Activated naive CD4-positive, alpha-beta T cell treated with anti-CD3 and anti-CD28 coated beads, Interleukin-2, amount 50 U/mL, for 24 hours (primary cell): ENCODE measurements at regions not wholly inside any gene's neighbourhood (a gene's known extent, or its start where the extent isn't known, plus 50 kb on each side); places are given as distances from the start of the nearest gene placed in this dataset.

Source experiments
- H3K27ac Mint-ChIP-seq: one replicate; pipeline ENCODE4 v1.8.0; 2021; ENCODE audit warnings: mild to moderate bottlenecking, mixed read lengths
- H3K27me3 Mint-ChIP-seq: one replicate; pipeline ENCODE4 v1.8.0; 2021; ENCODE audit warnings: mixed read lengths
- H3K36me3 Mint-ChIP-seq: one replicate; pipeline ENCODE4 v1.8.0; 2021; ENCODE audit warnings: mixed read lengths
- H3K4me1 Mint-ChIP-seq: one replicate; pipeline ENCODE4 v1.8.0; 2021; ENCODE audit warnings: mixed read lengths
- H3K4me3 Mint-ChIP-seq: one replicate; pipeline ENCODE4 v1.8.0; 2021; ENCODE audit warnings: mild to moderate bottlenecking, mixed read lengths
- H3K9me3 Mint-ChIP-seq: one replicate; pipeline ENCODE4 v1.8.0; 2021; ENCODE audit warnings: mixed read lengths

- no peaks in the 10 kb centered on the region for H3K4me1 Mint-ChIP-seq
- no peak overlapping the region for H3K27ac Mint-ChIP-seq
- H3K27me3 Mint-ChIP-seq, result peaks cover 12% of the 10 kb centered on the region
- no peak overlapping the region for H3K4me3 Mint-ChIP-seq
- no peaks in the 10 kb centered on the region for H3K9me3 Mint-ChIP-seq
- no peaks in the 10 kb centered on the region for H3K36me3 Mint-ChIP-seq
These were observed 1436.3 kb downstream of the TBC1D22A start for GRCh38 chr22:48198489-48199459.

GRCh38 chr22:48197189-48197690 is 1434.8 kb downstream of the TBC1D22A start:
- Mint-ChIP-seq H3K36me3 (no peaks in the 10 kb centered on the region), H3K4me3 (no peak overlapping the region), H3K4me1 (no peaks in the 10 kb centered on the region), H3K27ac (no peak overlapping the region), H3K9me3 (peaks cover 3% of the 10 kb centered on the region), H3K27me3 (peaks cover 12% of the 10 kb centered on the region)

DNA sequence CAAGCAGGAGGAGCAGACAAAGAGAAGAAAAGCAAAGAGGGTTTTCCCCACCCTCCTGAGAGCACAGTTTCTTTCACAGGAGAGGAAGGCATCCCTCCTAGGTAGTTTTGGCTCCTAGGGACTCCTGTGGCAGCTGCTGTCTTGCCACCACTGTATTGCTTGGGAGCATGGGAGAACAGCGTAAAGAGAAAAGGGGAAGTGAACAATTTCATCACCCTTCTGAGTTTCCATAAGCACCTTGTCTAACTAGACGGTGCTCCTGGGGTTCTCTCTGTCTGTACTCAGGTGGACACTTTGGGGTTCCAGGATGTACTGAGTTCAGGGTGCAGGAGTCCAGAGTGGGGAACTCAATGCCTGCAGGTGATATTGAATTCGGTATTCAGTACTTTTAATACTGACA is 1430.5 kb downstream of the TBC1D22A start:
- no peak overlapping the region for H3K27ac Mint-ChIP-seq
- H3K36me3 Mint-ChIP-seq, result peaks cover 5% of the 10 kb centered on the region
- H3K27me3 Mint-ChIP-seq, result peaks cover 2% of the 10 kb centered on the region
- H3K9me3 Mint-ChIP-seq, result peaks cover 14% of the 10 kb centered on the region
- H3K4me3 Mint-ChIP-seq, result no peak overlapping the region
- no peaks in the 10 kb centered on the region for H3K4me1 Mint-ChIP-seq

DNA sequence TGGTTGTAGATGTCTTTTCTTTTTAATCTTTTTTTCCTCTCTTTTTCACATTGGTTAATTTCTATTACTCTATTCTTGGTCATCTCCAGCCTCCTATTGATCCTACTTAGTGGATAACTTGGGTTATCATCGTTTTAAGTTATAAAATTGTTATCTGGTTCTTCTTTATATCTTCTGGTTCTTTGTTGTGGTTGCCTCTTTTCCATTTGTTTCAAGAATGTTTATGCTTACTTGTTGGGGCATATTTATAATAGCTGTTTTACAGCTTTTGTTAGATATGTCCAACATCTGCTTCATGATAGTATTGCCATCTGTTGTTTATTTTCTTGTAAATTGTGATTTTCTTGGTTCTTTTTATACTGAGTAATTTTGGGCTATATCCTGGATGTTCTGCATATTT is 1429.6 kb downstream of the TBC1D22A start:
- Mint-ChIP-seq H3K9me3 (peaks cover 14% of the 10 kb centered on the region), H3K27ac (no peak overlapping the region), H3K4me3 (no peak overlapping the region), H3K36me3 (peaks cover 5% of the 10 kb centered on the region), H3K4me1 (no peaks in the 10 kb centered on the region), H3K27me3 (no peaks in the 10 kb centered on the region)

DNA sequence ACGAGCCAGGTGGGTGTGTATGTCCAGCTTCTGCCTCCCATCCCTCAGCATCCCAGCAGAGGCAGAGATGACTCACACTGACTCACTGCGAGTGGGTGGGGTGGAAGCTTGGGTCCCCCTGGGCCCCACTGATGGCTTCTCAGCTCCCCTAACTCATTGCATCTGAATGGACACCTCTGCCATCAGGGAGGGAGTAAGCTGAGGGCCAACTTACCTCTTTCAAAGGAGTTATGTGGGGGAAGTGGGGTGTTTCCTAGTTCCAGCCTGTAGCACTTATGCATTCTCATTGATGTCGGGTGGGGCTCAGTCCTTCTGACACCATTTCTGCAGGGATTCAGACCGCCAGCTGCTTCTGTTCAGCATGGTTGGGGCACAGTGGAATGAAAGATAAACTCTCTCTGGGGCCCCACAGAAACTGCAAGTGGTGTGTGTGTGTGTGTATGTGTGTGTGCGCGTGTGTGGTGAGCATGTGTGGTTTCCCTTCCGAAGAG is 1425.8 kb downstream of the TBC1D22A start:
- H3K36me3 Mint-ChIP-seq, result peaks cover 5% of the 10 kb centered on the region

DNA sequence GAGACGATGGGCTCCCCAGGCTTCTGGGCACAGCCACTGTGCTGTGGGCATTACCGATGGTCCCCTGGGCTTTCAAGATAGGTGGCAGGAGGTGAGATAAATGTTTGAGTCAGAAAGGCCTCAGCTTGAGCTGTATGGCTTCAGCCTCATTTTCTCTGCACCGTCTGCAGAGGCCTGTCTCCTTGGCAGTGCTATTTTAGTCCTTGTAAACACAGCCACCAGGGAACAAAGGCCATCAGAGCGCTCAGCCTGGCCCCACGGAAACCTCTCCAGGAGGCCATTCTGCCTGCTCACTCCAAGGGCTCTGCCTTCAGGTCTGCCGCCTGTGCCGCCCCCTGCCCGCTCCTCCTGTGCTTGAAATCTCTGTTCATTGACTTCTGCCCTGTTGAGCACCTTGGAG is 1424.9 kb downstream of the TBC1D22A start:
- Mint-ChIP-seq H3K27ac (no peak overlapping the region), H3K4me3 (no peak overlapping the region), H3K9me3 (peaks cover 12% of the 10 kb centered on the region), H3K27me3 (peaks cover 7% of the 10 kb centered on the region), H3K4me1 (no peaks in the 10 kb centered on the region), H3K36me3 (peaks cover 5% of the 10 kb centered on the region)

More for the DNA sequence above, 1425.8 kb downstream of the TBC1D22A start:
- H3K4me1 Mint-ChIP-seq, result no peaks in the 10 kb centered on the region
- no peak overlapping the region for H3K4me3 Mint-ChIP-seq
- no peak overlapping the region for H3K27ac Mint-ChIP-seq
- H3K9me3 Mint-ChIP-seq, result peaks cover 14% of the 10 kb centered on the region
- peaks cover 5% of the 10 kb centered on the region for H3K27me3 Mint-ChIP-seq

DNA sequence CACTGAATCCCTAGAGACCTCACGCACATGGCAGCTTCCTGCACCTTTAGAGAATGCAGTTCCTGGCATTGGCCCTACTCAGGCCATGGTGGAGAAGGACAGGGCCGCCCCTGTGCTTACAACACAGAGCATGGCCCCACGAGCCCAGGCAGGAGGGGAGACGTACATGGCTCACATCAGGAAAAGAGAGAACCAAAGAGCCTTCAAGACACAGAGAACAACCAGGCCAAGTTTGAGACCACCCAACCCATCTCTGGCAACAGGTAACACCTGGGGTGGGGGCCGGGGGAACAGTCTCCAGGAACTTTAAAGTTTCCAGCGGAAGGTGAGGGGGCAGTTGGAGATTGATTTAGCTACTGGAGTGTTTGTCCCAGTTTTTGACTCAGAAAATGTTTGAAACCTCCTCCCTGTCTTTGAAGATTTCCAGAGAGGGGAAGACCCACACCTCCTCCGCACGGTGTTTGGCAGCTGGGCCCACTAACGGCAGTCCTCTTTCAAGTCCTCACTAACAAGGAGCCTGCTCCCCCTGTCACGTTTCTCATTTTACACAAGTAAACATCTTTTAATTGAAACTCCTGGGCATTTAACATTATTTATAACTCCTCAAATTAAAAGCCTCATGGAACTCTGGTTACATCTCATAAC is 1423.8 kb downstream of the TBC1D22A start:
- no peaks in the 10 kb centered on the region for H3K36me3 Mint-ChIP-seq
- H3K27ac Mint-ChIP-seq, result no peak overlapping the region
- H3K4me1 Mint-ChIP-seq, result no peaks in the 10 kb centered on the region
- H3K9me3 Mint-ChIP-seq, result peaks cover under 1% of the 10 kb centered on the region
- no peak overlapping the region for H3K4me3 Mint-ChIP-seq
- peaks cover 7% of the 10 kb centered on the region for H3K27me3 Mint-ChIP-seq

DNA sequence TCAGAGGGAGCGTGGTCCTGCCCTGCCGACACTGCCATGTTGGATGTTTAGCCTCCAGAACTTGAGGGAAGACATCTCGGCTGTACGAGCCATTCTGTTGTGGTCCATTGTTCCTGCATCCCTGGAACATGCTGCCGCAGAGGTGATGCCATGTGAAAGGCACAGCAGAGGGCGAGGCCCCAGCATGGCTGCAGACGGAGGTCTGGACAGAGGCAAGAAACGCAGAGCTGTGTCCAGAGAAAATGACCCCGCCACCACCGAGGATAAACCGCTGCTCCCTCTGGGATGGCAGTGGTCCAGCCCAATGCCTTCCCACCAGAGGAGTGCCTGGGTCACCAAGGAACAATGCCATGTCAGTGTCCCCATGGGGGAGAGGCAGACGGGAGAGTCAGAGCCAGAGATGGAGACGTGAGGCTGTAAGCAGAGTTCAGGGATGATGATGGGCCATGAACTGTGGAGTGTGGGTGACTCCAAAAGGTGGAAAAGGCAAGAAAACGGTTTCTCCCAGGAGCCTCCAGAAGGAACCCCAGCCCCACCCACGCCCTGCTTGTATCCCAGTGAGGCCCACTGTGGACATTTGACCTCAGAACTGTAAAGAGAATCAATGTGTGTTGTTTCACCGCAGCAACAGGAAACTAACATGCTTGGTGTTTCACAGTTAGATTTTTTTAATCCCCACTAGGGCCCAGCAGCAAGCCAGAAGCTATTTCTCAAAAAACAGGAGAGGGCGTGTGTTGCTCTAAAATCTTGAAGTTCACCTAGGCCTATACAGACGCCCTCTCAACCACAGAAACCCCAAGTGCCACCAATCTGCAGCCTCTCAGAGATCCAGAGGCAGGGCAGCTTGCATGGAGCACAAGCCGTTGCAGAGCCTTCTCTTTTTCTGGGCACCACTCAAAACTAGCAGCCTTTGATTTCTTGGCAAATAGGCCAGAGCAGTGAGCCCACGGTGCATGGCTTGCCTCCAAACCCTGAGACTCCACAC is 1422.9 kb downstream of the TBC1D22A start:
- H3K9me3 Mint-ChIP-seq, result no peaks in the 10 kb centered on the region
- no peaks in the 10 kb centered on the region for H3K4me1 Mint-ChIP-seq
- H3K36me3 Mint-ChIP-seq, result no peaks in the 10 kb centered on the region
- H3K27me3 Mint-ChIP-seq, result peaks cover 7% of the 10 kb centered on the region
- no peak overlapping the region for H3K4me3 Mint-ChIP-seq
- H3K27ac Mint-ChIP-seq, result no peak overlapping the region

DNA sequence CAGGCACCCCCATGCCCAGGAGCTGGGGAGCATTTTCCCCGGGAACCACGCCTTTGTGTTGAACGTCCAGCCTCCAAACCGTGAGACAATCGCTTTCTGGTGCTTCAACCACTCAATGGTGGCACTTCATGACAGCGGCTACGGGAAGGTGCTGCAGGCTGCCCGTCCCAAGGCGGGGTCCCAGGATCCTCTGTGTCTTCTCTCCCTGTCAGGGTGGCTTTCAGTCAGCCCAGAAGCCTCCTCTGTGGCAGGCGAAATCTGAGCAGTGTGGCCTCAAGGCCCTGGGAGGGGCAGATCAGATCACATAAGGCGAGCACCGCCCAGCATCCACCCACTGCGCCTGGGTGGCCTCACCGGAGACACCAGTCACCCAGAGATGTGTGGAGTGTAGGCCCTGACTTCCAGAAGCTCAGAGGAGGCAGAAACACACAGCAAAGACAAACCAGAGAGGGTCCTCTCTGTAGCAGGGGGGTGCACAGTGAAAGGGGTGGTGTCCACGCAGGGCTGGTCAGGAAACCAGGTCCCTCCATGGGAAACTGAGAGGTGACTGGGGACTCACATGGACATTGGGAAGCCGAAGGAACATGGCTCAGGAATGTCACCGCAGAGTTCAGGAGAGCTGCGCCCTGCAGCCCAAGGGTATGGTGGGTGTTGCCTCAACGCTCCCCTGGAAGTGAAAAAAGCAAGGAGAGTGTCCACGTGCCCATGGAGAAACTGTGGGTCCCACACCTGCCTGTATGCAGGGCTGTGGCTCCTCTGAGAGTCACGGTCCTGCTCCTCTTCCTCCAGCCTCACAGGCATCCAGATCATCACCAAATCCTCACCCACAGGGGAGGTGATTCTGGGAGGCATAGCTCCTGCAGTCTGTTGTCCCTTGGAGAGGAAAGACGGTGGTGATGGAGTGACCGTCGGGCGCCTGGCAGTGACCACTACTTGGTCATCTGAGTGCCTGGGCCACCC is 1420.7 kb downstream of the TBC1D22A start:
- H3K27ac Mint-ChIP-seq, result peak overlapping the region; percentile 41
- no peaks in the 10 kb centered on the region for H3K9me3 Mint-ChIP-seq

GRCh38 chr22:48182031-48182430 is 1419.6 kb downstream of the TBC1D22A start:
- Mint-ChIP-seq H3K9me3 (no peaks in the 10 kb centered on the region), H3K36me3 (no peaks in the 10 kb centered on the region), H3K4me1 (no peaks in the 10 kb centered on the region), H3K27me3 (peaks cover 7% of the 10 kb centered on the region), H3K27ac (no peak overlapping the region), H3K4me3 (no peak overlapping the region)

More for the DNA sequence above, 1420.7 kb downstream of the TBC1D22A start:
- Mint-ChIP-seq H3K27me3 (peaks cover 7% of the 10 kb centered on the region), H3K4me3 (no peak overlapping the region), H3K36me3 (no peaks in the 10 kb centered on the region), H3K4me1 (no peaks in the 10 kb centered on the region)

DNA sequence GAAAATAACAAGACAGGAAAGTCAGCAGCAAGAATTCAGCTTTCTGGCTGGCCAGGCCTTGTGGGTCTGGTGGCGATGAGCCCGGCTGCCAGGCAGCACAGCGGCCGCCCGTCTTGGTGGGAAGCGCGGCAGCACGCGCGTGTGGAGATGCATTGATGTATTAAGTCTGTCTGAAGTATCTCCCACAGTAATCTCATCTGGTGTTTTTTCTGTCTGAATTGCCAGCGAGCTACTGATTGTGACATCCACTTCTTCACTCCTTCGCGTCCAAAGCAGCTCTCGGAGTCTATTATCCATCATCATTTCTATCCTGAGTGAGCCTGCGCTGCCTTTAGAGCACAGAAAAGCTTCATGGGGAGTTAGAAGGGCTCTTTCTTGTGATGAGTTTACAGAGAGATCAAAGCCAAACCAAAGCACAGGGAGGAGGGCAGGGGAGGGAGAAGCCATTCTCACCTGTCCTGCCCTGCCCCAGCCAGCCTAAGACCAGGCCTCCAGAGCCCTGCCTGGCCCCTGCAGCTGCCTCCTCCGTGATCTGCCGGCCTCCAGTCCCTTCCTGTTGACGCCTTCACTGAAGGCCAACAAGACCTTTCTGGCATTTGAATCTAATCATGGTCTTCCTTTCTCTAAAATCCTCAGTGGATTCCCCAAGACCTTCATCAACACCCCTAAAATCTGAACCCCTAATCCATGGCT is 1419.0 kb downstream of the TBC1D22A start:
- Mint-ChIP-seq H3K36me3 (no peaks in the 10 kb centered on the region), H3K9me3 (no peaks in the 10 kb centered on the region), H3K4me1 (no peaks in the 10 kb centered on the region), H3K27ac (no peak overlapping the region), H3K4me3 (no peak overlapping the region), H3K27me3 (peaks cover 7% of the 10 kb centered on the region)

- no peaks in the 10 kb centered on the region for H3K4me1 Mint-ChIP-seq
- H3K27ac Mint-ChIP-seq, result no peak overlapping the region
- no peaks in the 10 kb centered on the region for H3K36me3 Mint-ChIP-seq
- H3K4me3 Mint-ChIP-seq, result no peak overlapping the region
- peaks cover 5% of the 10 kb centered on the region for H3K27me3 Mint-ChIP-seq
- H3K9me3 Mint-ChIP-seq, result no peaks in the 10 kb centered on the region
These were observed 1418.2 kb downstream of the TBC1D22A start for GRCh38 chr22:48180631-48181030.

GRCh38 chr22:48179571-48180546 is 1417.4 kb downstream of the TBC1D22A start:
- no peaks in the 10 kb centered on the region for H3K9me3 Mint-ChIP-seq
- H3K4me1 Mint-ChIP-seq, result no peaks in the 10 kb centered on the region
- no peak overlapping the region for H3K4me3 Mint-ChIP-seq
- H3K36me3 Mint-ChIP-seq, result no peaks in the 10 kb centered on the region
- H3K27me3 Mint-ChIP-seq, result peaks cover 4% of the 10 kb centered on the region
- no peak overlapping the region for H3K27ac Mint-ChIP-seq
